ENCODE measurements at regions not wholly inside any gene's neighbourhood (a gene's known extent, or its start where the extent isn't known, plus 50 kb on each side); places are given as distances from the start of the nearest gene placed in this dataset.

DNA sequence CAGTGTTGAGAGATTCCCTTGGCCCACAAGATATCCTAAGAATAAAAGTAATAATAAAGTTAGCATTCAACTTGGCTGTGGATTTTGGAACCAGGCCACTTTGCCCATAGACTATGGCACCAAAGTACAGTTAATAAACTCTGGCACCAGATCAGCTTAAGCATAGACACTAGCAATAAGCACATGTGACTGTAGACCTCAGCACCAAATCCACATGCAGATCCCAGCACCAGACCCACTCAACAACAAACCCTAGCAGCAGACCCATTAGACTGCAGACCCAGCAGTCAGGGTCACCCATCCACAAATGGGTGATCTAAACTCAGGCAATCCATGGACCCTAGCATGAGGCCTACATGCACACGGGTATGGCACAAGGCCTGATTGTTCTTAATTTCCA, 384.8 kb upstream of the CADM2 start:
- TF ChIP-seq CTCF (IDR thresholded peaks at IDR 0.05; ENCODE audit: low read depth, low read length, missing input control) (no peak), RXRA (IDR thresholded peaks at IDR 0.05) (no peak), SP1 (IDR thresholded peaks at IDR 0.05) (no peak), ZBTB33 (IDR thresholded peaks at IDR 0.05) (no peak), MAX (IDR thresholded peaks at IDR 0.05) (no peak), EGR1 (IDR thresholded peaks at IDR 0.05; ENCODE audit: low read depth in 2 of 2) (no peak), RAD21 (IDR thresholded peaks at IDR 0.05) (no peak), TAF1 (conservative IDR thresholded peaks at IDR 0.05) (no peak), GABPA (IDR thresholded peaks at IDR 0.05 in 1 of 2, conservative IDR thresholded peaks at IDR 0.05 in 1 of 2) (no peak), JUND (IDR thresholded peaks at IDR 0.05) (no peak)
- TF ChIP-seq, protein P1, sequence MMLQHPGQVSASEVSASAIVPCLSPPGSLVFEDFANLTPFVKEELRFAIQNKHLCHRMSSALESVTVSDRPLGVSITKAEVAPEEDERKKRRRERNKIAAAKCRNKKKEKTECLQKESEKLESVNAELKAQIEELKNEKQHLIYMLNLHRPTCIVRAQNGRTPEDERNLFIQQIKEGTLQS (IDR thresholded peaks at IDR 0.05): no peak

All from liver (tissue), 3 donors.